Erythroblast (primary cell): ENCODE measurements at regions not wholly inside any gene's neighbourhood (a gene's known extent, or its start where the extent isn't known, plus 50 kb on each side); places are given as distances from the start of the nearest gene placed in this dataset.

ENCODE experiments used
- DNase-seq, 2 experiments: peaks; one replicate each; lab custom pipeline; 2025; lab: John Stamatoyannopoulos, UW
- GATA1 ChIP-seq: IDR thresholded peaks from 2 replicates; pipeline ENCODE4 v1.6.1; 2011; ENCODE audit warnings: low read depth, mild to moderate bottlenecking, control low read depth, low read length, moderate library complexity
- POLR2A ChIP-seq: IDR thresholded peaks from 2 replicates; pipeline ENCODE4 v1.6.1; 2011; ENCODE audit warnings: mild to moderate bottlenecking, low read length

DNA sequence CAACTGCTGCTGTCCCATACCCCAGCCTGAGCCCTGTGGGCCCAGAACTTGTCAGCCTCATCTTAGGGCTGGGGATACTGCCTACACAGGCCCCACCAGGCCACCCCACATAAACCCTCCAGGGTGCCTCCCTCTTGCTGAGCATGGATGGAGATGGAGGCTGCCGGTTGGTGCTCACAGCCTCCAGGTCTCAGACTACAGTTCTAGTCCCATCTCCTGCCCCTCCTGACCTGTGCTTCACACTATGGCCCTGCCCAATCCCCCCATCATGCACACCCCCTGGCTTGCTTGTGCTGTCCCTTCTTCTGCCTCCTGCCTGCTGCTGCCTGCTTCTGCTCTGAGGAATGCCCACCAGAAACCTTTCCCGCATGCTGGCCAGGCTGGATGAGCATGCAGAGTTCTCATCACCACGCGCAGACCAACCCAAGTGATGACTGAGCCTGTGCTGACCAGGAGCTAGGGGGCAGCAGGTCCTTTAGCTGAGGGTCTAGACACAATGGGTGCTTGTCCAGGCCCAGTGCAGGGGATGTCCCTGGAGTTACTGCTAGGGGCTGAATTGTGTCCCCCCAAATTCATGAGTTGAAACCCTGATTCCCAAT lies 138.4 kb upstream of the HS6ST1 start:
- no peak for TF ChIP-seq GATA1
- TF ChIP-seq POLR2A: no peak
- no peak for DNase-seq

DNA sequence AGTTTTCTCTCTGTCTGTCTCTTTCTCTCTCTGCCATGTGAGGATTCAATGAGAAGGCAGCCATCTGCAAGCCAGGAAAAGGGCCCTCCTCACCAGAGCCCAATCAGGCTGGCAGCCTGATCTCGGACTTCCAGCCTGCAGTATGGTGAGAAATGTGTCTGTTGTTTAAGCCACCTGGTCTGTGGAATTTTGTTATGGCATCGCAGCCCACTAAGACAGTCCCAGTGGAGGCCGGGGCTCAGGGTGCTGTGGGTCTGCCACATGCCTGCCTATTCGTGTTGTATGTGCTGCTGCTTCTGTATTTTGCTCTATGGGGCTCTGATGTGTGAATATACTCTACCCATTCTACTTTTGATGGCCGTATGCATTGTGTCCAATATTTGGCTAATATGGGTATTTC lies 139.0 kb upstream of the HS6ST1 start:
- no peak for TF ChIP-seq GATA1
- no peak for TF ChIP-seq POLR2A

DNA sequence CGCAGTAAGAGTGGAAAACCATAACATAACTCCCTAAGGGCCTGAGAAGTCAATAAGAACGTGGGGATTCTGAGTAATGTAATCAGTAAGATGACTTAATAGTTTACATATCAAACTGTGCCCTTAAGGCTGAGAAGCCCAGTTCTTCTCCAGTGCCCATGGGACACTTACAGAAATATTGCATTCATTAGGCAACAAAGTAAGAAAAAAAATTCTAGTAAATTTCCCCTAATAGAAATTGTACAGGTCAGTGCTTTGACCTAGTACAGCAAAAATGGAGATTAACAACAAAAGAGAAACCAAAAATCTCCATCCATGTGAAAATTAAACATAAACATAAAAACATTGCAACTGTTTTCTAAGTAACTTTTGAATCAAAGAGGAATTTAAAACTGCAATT lies 139.8 kb upstream of the HS6ST1 start:
- DNase-seq: no peak

More for the DNA sequence above, 139.0 kb upstream of the HS6ST1 start:
- DNase-seq: no peak

DNA sequence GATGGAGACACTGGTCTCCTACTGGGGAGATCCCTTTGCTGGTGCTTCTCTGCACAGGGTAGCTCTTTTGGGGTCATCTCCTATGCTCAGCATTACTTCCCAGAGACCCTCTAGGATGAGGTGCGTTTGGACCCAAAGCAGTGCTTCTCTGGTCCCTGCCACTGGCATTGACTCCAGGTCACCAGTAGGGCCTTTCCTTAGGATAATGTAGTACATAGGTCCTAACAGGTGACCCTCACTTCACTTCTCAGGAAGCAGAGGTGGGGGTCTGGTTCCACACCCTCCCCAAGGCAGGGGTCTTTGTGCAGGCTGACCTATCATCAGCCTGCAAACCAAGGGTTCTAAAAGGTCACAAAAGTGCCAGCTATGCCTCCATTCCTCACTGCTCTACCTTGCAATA lies 145.8 kb upstream of the HS6ST1 start:
- TF ChIP-seq GATA1 (no peak), POLR2A (no peak)
- DNase-seq: no peak

More for the DNA sequence above, 139.8 kb upstream of the HS6ST1 start:
- TF ChIP-seq GATA1 (no peak), POLR2A (no peak)

DNA sequence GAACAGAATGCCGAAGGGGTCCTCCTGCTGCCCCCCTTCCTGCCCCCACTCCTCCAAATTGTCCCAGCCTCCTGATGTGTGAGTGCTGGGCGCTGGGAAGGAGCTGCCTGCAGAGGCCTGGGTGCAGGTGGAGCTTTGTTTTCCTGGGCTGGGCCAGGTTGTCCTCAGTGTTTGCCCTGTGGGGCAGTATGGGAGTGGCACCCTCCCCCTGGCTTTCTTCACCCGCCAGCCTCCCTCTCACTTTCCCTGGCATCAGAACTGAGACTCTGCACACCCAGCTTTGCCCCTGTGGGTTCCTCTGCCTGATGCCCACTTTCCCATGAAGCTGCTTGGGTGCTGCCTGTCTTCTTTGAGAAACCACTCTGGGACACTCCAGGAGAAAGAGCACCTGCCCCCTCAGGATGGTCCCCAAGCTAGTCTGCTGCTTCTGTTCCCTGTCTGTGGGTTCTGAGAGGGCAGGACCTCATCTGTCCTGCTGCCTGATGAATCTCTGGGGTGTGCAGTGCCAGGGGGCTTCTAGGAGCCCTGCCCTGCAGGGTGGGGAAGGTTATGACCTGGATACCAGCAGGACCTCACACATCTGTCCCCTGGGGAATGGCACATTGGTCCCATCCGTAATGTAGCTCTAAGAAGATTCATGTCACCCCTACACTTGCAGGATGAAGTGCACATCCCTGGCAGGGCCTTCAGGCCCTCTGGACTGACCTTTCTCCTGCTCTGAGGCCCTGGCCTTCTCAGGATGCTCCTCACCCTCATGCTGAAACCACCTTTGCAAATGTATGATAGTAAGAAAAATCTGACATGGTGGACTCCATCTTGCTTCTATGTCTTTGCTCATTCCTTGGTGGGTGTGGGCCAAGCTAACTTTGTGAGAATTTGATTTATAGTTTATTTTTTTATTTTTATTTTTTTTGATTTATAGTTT lies 146.8 kb upstream of the HS6ST1 start:
- DNase-seq: no peak
- TF ChIP-seq POLR2A: no peak

DNA sequence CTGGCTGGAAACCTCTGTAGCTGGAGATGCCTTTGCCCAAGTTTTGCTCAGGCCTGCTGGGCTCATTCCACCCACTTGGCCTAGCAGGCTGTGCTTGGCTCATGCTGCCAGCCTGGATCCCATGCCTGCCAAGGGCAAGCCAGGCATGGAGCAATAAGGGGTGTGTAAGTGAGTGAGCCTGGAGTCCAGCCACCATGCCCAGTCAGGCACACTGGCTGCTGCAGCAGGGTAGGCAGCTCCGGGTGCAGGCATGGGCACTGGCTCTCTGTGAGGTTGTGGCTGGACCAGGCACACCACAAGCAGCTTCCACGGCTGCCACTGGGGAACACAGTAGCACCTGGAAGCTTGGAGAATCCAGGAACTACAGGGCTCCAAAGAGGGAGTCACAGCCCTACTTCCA lies 147.7 kb upstream of the HS6ST1 start:
- TF ChIP-seq POLR2A: no peak
- TF ChIP-seq GATA1: no peak
- DNase-seq: no peak

DNA sequence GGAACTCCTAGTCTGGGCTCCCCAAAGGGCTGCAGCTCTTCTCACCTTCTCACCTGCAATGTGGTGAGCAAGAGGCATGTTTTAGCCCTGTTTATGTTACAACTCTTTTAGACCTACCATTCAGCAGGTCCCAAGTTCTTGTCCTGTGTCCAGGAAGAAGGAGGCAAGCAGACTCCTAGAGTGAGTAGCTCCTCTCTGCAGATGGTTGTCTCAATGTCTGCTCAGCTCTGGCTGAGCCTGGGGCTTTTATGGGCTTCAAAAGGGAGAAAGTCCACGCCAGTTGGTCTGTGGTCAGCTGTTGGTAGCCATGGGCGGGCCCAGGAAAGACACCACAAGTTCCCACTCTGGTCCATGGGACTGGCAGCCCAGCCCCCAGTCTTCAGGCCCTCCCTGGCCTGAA lies 148.1 kb upstream of the HS6ST1 start:
- no peak for DNase-seq
- no peak for TF ChIP-seq POLR2A
- TF ChIP-seq GATA1: no peak

DNA sequence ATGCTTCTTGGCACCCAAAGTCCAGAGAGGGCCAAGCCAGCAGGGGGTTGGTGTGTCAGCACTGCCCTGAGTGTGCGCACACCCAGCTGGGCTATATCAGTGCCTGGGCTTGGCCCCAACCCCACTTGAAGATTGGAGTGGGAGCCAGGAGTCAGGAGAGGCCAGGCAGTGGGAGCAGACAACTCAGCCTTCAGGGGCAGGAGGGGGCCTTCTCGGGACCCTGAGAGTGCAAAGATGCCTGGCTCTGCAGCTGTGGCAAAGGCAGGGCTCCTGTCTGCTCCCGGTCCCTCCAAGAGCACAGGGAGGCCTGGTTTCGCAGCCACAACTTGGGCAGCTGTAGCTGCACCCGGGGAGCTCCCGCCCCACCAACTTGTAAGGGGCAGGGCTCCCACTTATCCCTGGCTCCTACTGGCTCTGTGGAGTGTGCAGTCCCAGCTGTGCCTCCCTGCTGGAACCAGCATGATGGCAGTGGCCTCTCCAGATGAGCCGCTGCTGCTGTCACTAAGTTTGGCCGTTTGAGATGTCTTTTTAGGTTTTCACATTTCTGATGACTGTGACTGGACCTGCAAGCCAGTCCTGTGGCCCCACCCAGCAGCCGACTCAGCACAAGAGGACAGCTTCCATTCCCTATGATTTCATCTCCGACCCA lies 148.8 kb upstream of the HS6ST1 start:
- no peak for DNase-seq
- no peak for TF ChIP-seq POLR2A
- no peak for TF ChIP-seq GATA1

DNA sequence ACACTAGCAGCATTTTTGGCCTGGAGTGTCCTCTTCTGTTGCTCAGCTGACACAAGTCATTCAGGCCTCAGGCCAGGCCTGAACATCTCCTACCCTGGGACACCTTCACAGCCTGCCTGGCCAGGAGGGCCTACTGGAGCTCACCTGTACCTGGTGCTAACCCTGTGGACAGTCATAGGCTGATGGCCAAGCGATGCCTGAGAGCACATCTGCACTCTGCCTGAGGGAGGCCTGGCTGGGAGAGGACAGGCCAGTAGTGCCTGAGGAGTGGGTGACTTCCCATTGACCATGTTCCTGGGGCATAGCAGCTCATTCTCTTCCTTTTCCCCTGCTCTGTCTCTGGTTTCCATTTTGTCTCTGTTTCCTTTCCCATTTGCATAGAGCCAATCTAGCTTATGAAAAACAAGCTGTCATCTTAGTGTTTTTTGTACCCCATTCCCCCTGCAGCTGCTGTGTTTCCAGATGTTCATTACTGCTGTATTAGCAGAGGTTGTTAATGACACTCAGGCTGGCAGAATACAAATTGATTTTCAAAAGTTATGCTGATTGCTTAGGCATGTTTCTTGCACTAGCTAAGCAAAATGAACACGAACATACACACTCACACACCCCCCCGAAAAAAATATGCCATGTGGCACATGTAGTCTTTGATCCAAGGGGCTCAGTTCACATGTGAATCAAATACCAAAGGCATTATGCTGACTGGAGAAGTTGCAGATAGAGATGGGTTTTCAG lies 149.7 kb upstream of the HS6ST1 start:
- no peak for DNase-seq
- TF ChIP-seq GATA1 (no peak), POLR2A (no peak)

DNA sequence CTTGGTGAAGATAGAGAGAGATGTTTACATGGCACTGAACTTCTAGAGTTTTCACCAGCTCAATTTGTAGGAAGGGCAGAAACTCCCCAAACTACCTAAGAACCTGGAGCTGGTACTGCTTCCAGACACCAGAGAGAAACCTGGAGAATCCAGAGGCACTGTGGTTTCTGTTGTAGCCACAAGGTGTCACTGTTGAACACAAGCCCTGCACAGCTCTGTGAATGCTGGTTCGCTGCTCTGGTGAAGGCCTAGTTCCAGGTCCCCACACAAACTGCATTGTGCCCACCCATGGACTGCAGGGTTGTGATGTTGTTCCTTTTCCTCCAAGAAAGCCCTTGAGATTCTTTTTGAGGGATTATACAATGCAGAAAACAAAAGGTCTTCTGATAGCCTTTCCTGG lies 150.5 kb upstream of the HS6ST1 start:
- TF ChIP-seq POLR2A: no peak
- no peak for TF ChIP-seq GATA1

DNA sequence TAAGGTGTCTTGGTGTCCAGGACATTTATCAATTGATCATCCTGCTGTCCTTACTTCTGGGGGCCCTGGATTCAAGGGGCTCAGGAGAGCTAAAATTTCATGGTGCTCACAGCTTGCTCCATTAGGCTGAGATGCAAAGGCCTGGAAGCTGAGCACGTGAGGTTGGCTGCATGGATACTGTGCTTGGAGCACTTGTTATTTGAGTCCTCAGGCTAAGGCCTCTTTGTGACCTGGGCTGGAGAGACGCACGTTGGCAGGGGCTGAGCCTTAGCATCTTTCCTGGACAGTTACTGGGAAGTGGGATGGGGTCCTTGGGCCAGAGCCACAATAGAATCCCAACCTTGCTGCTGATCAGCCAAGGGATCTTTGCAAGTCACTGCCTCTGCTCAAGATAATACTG lies 151.2 kb upstream of the HS6ST1 start:
- DNase-seq: no peak
- TF ChIP-seq GATA1 (no peak), POLR2A (no peak)

More for the DNA sequence above, 150.5 kb upstream of the HS6ST1 start:
- peak; percentile 38 to 40 for DNase-seq

DNA sequence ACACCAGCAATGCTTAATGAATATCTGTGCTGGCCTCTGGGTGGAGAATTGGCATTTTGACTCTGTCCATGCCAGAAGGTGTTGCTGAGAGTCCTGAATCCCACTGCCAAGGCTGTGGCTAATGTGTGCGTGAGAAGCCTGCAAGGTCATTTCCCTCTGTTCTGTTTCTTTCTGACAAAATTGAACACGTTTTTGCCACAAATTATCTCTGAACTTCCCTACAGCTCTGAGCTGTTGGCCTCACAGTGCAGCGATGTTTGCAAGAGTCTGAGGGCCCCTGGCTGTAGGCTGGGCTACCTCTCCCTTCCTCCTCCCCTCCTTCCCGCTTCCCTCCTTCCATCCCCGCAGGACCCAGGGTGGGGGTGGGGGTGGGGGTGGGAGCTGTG lies 154.1 kb upstream of the HS6ST1 start:
- no peak for DNase-seq
- TF ChIP-seq GATA1 (no peak), POLR2A (no peak)

DNA sequence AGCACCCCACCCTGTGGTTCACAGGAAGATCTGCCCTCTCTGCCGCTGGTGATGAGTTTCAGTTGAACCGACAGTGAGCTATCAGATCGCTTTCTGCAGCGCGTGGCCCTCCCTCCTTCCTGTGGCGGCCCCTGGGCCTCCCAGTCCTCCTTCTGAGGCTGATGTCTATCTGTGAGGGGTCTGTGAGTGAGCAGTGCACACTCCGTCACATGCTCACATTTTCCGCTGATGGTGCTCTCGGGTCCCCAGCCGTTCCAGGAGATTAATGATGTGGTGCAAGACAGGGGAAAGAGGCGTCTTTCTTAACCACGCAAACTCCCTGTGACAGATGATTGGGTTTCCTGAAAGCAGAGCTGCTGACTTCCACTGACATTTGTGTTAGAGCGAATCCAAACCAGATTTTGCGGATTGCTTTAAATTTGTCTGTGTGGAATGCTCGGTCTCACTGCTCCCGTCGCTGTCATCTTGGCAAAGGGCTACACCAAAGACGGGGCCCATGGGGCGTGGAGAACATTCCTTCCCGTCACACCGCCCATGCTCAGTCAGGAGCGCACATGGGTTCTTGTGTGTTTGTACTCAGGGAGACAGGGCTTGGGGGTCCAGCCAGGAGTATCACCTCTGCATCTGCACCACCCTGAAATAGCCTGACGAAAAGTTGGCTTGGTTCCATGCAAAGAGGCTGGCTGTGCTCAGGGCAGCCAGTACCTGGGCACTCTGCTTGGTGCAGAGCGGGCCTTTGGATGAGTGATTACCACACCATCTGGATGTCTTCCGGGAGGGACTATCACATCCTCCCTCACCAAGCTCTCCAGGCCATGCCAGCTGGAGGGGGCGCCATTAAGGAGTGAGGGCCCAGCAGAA lies 154.7 kb upstream of the HS6ST1 start:
- peak; percentile 71 to 88 for DNase-seq
- no peak for TF ChIP-seq POLR2A
